ENCODE measurements at regions not wholly inside any gene's neighbourhood (a gene's known extent, or its start where the extent isn't known, plus 50 kb on each side); places are given as distances from the start of the nearest gene placed in this dataset.

DNA sequence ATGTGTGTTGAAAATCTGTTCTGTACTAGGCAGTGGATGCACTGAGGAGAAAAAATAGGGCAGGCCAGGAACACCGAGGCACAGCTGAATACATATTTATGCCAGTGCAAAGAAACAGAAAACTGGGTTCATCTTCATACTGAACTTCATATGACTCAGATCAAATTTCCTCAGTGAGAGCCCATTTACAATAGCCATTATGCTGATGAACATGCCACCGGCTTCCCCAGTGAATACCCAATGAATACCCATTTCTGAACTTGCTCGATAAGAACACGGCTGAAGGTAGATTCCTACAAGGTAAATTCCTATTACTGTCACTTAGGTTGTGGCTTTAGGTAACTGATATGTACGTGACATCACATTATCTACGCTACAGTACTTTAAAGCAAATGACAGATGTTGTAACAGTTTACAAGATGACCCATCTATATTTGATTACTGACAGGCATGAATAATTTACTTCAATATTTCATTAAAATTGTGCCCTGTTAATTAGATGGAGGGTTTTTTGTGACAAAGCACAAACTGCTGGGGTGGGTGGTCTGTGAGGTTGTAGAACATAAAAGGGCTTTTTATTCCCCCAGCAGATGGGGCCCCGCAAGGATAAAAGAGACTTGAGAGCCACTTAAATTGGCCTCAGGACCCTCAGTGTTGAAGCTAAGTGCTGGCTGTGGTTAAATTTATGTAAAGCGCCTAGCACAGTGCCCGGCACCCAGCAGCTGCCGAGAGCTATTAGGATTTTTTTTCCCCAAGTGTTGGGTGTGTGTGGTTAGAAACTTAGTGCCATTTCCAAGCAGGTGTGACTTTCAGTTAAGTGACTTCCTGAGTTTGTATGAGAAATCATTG, 264.5 kb downstream of the CD83 start:
- H3K79me2 ChIP-seq (replicated peaks; ENCODE audit: insufficient read depth, low read length) = no peaks in the 10 kb centered on the region
- H3F3A ChIP-seq (ENCODE audit: insufficient read depth, low read length, poor library complexity, severe bottlenecking) = no peaks in the 10 kb centered on the region
- H3K27ac ChIP-seq (ENCODE audit: low read length) = no peak overlapping the region
- no peak overlapping the region for H3K9ac ChIP-seq (ENCODE audit: low read length)
- H4K20me1 ChIP-seq (ENCODE audit: insufficient read depth) = no peaks in the 10 kb centered on the region
- TF ChIP-seq RAD21 (conservative IDR thresholded peaks at IDR 0.05) (no peak), POLR2AphosphoS5 (IDR thresholded peaks at IDR 0.05) (no peak), EZH2 (IDR thresholded peaks at IDR 0.05; ENCODE audit: borderline replicate concordance, insufficient read depth, low read length, poor library complexity, severe bottlenecking) (no peak), SMC3 (conservative IDR thresholded peaks at IDR 0.05; ENCODE audit: poor library complexity) (no peak), EP300 (conservative IDR thresholded peaks at IDR 0.05; ENCODE audit: poor library complexity, severe bottlenecking) (no peak), MXI1 (conservative IDR thresholded peaks at IDR 0.05; ENCODE audit: poor library complexity, severe bottlenecking) (no peak), TAF1 (IDR thresholded peaks at IDR 0.05; ENCODE audit: low read depth) (no peak)
- TF ChIP-seq, protein P1, sequence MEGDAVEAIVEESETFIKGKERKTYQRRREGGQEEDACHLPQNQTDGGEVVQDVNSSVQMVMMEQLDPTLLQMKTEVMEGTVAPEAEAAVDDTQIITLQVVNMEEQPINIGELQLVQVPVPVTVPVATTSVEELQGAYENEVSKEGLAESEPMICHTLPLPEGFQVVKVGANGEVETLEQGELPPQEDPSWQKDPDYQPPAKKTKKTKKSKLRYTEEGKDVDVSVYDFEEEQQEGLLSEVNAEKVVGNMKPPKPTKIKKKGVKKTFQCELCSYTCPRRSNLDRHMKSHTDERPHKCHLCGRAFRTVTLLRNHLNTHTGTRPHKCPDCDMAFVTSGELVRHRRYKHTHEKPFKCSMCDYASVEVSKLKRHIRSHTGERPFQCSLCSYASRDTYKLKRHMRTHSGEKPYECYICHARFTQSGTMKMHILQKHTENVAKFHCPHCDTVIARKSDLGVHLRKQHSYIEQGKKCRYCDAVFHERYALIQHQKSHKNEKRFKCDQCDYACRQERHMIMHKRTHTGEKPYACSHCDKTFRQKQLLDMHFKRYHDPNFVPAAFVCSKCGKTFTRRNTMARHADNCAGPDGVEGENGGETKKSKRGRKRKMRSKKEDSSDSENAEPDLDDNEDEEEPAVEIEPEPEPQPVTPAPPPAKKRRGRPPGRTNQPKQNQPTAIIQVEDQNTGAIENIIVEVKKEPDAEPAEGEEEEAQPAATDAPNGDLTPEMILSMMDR (IDR thresholded peaks at IDR 0.05; ENCODE audit: poor library complexity, severe bottlenecking) = no peak
- TF ChIP-seq, protein P2, sequence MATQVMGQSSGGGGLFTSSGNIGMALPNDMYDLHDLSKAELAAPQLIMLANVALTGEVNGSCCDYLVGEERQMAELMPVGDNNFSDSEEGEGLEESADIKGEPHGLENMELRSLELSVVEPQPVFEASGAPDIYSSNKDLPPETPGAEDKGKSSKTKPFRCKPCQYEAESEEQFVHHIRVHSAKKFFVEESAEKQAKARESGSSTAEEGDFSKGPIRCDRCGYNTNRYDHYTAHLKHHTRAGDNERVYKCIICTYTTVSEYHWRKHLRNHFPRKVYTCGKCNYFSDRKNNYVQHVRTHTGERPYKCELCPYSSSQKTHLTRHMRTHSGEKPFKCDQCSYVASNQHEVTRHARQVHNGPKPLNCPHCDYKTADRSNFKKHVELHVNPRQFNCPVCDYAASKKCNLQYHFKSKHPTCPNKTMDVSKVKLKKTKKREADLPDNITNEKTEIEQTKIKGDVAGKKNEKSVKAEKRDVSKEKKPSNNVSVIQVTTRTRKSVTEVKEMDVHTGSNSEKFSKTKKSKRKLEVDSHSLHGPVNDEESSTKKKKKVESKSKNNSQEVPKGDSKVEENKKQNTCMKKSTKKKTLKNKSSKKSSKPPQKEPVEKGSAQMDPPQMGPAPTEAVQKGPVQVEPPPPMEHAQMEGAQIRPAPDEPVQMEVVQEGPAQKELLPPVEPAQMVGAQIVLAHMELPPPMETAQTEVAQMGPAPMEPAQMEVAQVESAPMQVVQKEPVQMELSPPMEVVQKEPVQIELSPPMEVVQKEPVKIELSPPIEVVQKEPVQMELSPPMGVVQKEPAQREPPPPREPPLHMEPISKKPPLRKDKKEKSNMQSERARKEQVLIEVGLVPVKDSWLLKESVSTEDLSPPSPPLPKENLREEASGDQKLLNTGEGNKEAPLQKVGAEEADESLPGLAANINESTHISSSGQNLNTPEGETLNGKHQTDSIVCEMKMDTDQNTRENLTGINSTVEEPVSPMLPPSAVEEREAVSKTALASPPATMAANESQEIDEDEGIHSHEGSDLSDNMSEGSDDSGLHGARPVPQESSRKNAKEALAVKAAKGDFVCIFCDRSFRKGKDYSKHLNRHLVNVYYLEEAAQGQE (IDR thresholded peaks at IDR 0.05; ENCODE audit: borderline replicate concordance) = no peak
- no peak overlapping the region for H3K4me2 ChIP-seq (ENCODE audit: low read length)
- H3K9me3 ChIP-seq (ENCODE audit: low read length) = no peaks in the 10 kb centered on the region
- H3K36me3 ChIP-seq (ENCODE audit: insufficient read depth, low read length) = no peaks in the 10 kb centered on the region
- no peak overlapping the region for H3K4me3 ChIP-seq (ENCODE audit: low read length)
- H3K9me2 ChIP-seq (ENCODE audit: insufficient read depth, low read length) = no peaks in the 10 kb centered on the region
- no peak overlapping the region for H2AFZ ChIP-seq (ENCODE audit: low read depth, low read length)
- no peaks in the 10 kb centered on the region for H3K27me3 ChIP-seq (ENCODE audit: insufficient read depth, low read depth, low read length)

DNA sequence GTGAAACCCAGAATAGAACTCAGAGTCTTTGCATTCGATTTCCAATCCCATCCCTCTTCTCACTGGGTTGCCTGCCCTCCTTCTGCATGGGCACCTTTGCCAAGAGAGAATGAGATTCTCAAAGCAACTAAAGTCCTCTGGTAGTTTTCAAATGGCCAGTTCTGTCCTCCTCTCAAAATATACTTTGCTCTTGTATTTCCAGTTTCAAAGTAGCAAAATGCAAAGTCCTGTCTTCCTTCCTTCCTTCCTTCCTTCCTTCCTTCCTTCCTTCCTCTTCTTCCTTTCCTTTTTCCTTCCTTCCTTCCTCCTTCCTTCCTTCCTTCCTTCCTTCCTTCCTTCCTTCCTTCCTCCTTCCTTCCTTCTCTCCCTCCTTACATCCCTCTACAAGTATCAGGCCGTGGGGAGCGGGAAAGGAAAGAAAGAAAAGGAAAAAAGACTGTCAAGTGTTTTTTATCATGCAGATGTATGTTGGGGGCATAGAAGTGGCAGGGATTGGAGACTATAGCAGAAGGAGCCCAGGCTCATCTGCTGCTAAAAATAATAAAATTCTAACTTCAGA, 265.2 kb downstream of the CD83 start:
- H3K4me3 ChIP-seq (ENCODE audit: low read length) = no peak overlapping the region
- no peaks in the 10 kb centered on the region for H3F3A ChIP-seq (ENCODE audit: insufficient read depth, low read length, poor library complexity, severe bottlenecking)
- no peak for TF ChIP-seq SMC3 (conservative IDR thresholded peaks at IDR 0.05; ENCODE audit: poor library complexity)
- TF ChIP-seq POLR2AphosphoS5 (IDR thresholded peaks at IDR 0.05) = no peak
- TF ChIP-seq EZH2 (IDR thresholded peaks at IDR 0.05; ENCODE audit: borderline replicate concordance, insufficient read depth, low read length, poor library complexity, severe bottlenecking) = no peak
- TF ChIP-seq, protein P1 (IDR thresholded peaks at IDR 0.05; ENCODE audit: poor library complexity, severe bottlenecking) = no peak
- no peak for TF ChIP-seq TAF1 (IDR thresholded peaks at IDR 0.05; ENCODE audit: low read depth)
- TF ChIP-seq MXI1 (conservative IDR thresholded peaks at IDR 0.05; ENCODE audit: poor library complexity, severe bottlenecking) = no peak
- TF ChIP-seq EP300 (conservative IDR thresholded peaks at IDR 0.05; ENCODE audit: poor library complexity, severe bottlenecking) = no peak
- TF ChIP-seq, protein P2 (IDR thresholded peaks at IDR 0.05; ENCODE audit: borderline replicate concordance) = no peak
- no peak overlapping the region for H3K27ac ChIP-seq (ENCODE audit: low read length)
- H3K9ac ChIP-seq (ENCODE audit: low read length) = no peak overlapping the region
- H3K79me2 ChIP-seq (replicated peaks; ENCODE audit: insufficient read depth, low read length) = no peaks in the 10 kb centered on the region
- no peak overlapping the region for H3K4me2 ChIP-seq (ENCODE audit: low read length)
- H4K20me1 ChIP-seq (ENCODE audit: insufficient read depth) = no peaks in the 10 kb centered on the region
- H3K27me3 ChIP-seq (ENCODE audit: insufficient read depth, low read depth, low read length) = no peaks in the 10 kb centered on the region
- H2AFZ ChIP-seq (ENCODE audit: low read depth, low read length) = no peak overlapping the region
- no peaks in the 10 kb centered on the region for H3K9me3 ChIP-seq (ENCODE audit: low read length)
- no peaks in the 10 kb centered on the region for H3K36me3 ChIP-seq (ENCODE audit: insufficient read depth, low read length)
- H3K9me2 ChIP-seq (ENCODE audit: insufficient read depth, low read length) = no peaks in the 10 kb centered on the region
